ENCODE measurements at regions not wholly inside any gene's neighbourhood (a gene's known extent, or its start where the extent isn't known, plus 50 kb on each side); places are given as distances from the start of the nearest gene placed in this dataset.

GRCh38 chr11:113557926-113558325 is 82.7 kb upstream of the DRD2 start:
- TF ChIP-seq CTCF (IDR thresholded peaks at IDR 0.05) (no peak), POLR2A (IDR thresholded peaks at IDR 0.05) (no peak), EP300 (IDR thresholded peaks at IDR 0.05) (no peak)

Measured in tibial nerve (tissue), 4 donors.